Epidermal melanocyte (primary cell): ENCODE measurements at regions not wholly inside any gene's neighbourhood (a gene's known extent, or its start where the extent isn't known, plus 50 kb on each side); places are given as distances from the start of the nearest gene placed in this dataset.
"Not testable (repeated sequence)": the region's sequence is repeated elsewhere in the genome, so short reads cannot be mapped to it uniquely, and the experiment has no call there.

Experiments used
- DNase-seq: peaks from one replicate; pipeline ENCODE4 v3.0.0; 2011; ENCODE audit warnings: low spot score; ENCODE audit not compliant: insufficient read length

DNA sequence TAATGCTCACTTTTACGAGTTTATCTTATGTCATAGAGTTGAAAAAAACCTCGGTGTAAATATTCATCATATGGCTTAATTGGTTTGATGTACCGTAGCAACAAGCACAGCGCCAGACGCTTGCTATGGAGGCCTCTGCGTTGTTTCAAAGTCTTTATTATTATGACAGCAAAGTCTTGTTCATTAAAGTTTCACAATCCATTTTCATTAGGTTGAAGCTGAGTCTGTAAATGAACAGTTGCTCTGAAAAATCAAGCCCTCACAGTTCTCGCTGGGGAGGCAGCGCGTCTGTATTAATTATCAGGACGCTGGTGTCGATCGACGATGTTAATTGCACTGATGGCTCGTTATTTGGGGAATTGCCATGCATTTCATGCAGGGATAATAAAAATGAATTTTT, 185.6 kb downstream of the INSC start:
- no peak for DNase-seq

DNA sequence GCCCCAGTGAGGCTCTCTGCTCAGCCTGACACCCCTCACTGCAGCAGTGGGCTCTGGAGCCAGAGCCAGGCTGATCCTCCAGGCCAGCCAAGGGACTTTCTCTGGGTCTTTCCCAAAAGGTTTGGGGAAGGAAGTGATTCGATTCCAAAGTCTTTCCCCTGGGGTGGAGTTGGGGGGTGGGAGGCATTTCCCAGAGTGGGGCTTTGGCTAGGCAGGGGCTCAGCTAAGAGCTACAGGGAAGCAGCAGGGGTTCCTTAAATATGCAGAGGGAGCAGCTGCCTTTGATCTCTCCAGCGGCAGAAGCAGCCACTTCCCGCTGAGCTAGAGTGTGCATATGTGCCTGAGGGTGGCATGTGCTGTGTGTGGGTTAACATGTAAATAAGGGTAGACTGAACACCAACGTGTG, 192.9 kb downstream of the INSC start:
- no peak for DNase-seq

- no peak for DNase-seq
Observed at GRCh38 chr11:15308840-15309239, 194.1 kb downstream of the INSC start.

GRCh38 chr11:15309296-15309695, 194.6 kb downstream of the INSC start:
- DNase-seq, result no peak

DNA sequence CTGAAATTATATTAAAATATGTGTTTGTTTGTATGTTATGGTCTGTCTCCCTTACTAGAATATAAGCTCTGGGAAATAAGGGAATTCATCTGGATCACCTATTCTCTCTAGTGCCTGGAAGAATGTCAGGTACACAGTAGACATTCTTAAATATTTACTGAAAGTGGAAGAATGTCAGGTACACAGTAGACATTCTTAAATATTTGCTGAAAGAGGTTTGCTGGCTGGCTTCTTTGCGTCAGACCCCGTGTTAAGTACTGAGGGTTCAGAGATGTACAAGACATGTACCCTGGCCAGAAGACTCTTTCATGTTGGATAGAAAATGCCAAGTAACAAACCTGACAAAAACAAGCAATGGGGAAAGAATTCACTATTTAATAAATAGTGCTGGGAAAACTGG, 199.1 kb downstream of the INSC start:
- DNase-seq, result no peak

GRCh38 chr11:15318814-15319213, 204.1 kb downstream of the INSC start:
- DNase-seq, result no peak

DNA sequence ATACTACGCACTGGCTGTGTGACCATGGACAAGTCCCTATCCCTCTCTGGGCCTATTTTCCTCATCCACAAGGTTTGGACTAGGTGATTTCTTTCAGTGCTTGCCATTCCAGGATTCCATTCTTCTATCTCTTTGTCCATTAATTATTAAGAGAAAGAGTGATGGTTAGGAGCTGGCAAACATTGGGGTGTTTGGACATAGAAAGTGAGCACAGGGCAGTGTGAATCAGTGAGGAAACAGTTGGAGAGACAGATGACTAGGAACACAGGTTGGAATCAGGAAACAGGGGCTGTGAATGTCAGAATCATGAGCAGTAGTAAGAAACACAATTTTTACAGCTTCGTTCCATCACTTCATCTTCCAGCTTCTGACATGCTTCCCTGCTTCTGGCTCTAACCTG, 211.8 kb downstream of the INSC start:
- DNase-seq, result no peak

DNA sequence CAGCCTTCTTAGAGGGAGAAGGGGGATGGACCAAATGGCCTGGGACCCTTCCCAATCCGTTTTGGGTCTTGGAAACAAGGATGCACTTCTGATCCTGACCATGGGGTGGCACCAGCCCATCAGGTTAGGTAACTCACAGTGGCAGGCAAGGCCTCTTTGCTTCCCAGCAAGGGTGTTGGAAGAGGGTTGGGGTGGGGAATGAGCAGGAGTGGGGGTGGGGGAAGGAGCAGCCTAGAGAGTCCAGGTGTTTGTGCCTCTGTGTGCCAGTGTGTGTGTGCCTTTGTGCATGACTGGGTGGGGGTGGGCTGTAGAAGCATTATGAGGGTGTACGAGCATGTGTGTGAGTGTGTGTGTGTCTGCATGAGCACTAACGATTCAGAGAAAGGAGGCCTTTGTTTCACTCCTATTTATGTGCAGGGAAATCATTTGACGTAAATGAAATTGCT, 213.1 kb downstream of the INSC start:
- peak; percentile 59 for DNase-seq

- DNase-seq, result no peak
Observed at GRCh38 chr11:15333407-15333806, 218.7 kb downstream of the INSC start.

GRCh38 chr11:15334766-15335165, 220.0 kb downstream of the INSC start:
- no peak for DNase-seq

DNA sequence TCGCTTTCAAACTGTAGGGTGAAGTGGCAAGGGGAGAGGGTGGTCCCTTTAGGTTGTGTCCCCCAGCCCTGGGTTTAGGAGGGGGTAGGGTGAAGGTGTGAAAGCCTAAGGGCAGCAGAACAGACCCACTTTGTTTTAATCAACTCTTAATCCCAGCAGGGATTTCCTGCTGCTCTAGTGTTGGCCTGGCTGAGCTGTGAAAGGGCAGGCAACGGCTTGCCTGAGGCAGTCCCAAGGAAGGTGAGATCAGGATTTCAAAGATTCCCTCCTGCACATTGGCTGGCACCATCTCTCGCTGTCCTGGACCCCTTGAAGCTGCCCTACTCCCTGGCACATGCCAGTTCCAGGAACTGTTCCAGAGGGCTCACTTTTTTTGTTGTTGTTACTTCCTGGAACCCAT, 221.3 kb downstream of the INSC start:
- DNase-seq, result no peak

GRCh38 chr11:15339302-15339701, 224.6 kb downstream of the INSC start:
- DNase-seq, result no peak

GRCh38 chr11:15341587-15341986, 226.9 kb downstream of the INSC start:
- DNase-seq, result no peak

GRCh38 chr11:15342163-15342562, 227.4 kb downstream of the INSC start:
- DNase-seq, result no peak

DNA sequence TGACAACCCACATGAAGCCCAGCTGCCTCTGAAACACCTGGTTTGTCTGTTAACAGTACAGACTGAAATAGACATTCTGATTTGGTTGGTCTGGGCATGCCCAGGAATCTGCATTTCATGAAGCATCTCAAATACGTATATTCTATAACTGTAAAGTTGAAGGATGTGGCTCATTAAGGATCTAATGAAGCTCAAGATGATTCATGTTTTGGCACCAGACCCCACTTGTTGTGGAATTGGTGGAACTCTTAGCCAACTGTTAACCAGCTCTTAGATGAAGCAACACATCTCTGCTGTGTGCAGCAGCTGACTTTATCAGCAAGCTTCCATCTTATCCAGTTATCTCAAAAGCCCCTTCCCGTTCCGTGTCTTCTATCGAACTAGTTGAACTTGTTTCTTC, 232.2 kb downstream of the INSC start:
- DNase-seq, result no peak

DNA sequence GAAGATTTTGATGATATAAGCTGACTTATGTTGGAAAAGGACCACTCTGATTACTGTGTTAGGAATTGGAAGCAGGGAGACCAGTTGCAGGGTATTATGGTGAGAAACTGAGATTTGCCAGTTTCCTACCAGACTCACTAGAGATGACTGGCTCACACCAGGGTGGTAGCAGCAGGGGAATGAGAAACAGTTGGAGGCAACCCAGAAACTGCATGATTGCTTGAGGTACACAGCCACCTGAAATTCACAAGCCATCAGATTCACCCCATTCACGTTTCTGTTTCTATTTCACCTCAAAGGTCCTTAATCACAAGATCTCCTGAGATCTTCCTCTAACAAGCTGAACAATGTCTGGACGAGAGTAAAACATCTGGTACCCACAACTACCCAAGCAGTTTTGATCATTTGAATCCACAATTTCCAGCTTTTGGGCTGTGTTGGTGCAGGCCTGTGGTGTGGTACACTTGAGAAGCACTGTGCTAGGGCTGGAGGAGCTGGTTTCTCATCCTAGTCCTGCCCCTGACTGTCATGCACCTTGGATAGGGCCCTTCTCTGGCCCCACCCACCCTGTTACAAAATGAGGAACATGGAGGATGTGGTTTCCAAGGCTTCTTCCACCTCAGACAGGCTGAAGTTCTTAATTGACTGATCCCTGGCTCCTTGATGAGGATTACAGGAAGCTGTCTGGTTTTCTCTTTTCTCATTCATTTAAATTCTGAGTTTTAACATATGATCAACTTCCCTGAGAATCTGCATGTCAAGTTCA, 233.4 kb downstream of the INSC start:
- no peak for DNase-seq

DNA sequence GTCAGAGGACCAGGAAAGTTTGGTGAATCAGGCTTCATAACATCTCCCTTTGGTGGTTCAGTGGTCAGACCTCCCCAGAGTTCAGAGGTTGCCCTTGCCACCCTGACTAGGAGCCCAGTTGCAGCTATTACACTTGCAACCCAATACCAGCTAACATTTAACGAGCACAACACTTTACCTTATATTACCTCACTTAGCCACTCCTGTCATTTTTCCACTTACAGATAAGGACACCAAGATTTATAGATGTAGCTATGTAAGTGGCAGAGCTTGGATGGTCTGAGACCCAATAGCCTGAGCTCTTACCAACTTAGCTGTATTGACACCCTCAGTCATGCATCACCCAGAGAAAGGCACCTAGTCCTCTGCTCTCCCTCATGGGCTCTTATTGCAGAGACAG, 234.7 kb downstream of the INSC start:
- no peak for DNase-seq

DNA sequence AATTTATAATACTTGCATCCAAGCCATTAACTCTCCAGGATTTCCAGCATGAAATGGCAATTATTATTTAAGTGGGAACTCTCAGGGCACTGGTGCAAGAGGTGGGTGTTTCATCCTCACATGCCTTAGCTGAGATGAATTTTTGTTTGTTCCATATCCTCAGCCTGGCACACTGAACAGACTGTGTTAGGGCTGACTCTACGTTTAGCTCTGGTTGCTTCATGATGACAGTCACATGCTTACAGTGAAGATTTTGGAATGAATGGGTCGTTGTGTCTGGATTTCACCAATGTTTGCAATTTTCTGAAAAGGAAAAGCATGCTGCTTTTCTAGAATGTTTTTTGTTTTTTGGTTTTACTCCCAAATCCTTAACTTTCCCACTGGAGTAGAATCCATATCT, 246.6 kb downstream of the INSC start:
- peak; percentile 80 for DNase-seq

GRCh38 chr11:15365286-15365685, 250.6 kb downstream of the INSC start:
- DNase-seq, result not testable (repeated sequence)

GRCh38 chr11:15367695-15368094, 253.0 kb downstream of the INSC start:
- no peak for DNase-seq

DNA sequence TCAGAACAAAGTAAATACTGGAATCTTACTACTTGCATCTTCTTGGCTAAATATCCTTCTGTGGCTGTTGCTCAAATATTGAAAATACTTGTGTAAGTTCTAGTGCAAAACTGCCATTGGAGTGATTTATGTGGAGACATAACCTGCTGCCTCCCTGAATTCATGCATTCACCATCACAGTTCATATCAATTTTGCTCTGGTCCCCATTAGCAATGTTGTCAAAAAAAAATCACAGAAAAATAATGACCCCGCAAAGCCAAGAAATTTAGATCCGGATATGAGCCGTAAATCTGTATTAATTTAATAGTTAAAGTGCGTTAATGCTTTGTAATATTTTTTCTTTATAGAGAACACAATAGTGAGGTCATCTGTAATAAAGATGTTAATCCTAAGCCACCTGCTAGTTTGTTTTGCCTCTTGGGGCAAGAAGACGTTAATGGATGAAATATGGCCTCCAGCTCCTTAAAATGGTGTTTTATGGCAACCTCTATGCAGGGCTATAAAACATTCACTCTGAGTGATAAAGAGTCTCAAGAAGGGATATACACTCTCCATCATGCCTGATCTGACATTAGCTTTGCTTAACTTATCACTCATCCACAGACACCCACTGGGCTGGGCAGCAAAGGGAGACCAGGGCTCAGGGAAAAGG, 255.9 kb downstream of the INSC start:
- DNase-seq, result no peak

DNA sequence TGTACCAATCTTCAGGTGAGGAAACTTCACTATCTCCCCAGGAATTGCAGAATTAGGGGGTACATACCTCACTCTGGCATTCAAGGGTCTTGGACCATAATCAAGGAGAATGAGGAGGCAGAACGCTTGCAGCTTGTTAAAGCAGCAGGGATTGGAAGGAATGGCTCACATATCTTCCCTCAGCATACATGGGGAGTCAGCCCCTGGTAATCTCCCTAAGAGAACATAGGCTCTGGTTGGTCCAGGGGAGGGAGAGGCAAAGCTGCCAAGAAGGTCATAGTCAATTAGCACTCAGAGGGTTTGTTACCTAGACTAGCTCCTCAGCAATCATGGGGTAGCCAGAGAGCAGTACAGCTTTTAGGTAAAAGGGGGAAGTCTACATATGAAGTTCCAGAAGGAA, 256.8 kb downstream of the INSC start:
- no peak for DNase-seq

- DNase-seq, result no peak
Observed at GRCh38 chr11:15374418-15374817, 259.7 kb downstream of the INSC start.
